ENCODE measurements at regions not wholly inside any gene's neighbourhood (a gene's known extent, or its start where the extent isn't known, plus 50 kb on each side); places are given as distances from the start of the nearest gene placed in this dataset.
"Not testable (repeated sequence)": the region's sequence is repeated elsewhere in the genome, so short reads cannot be mapped to it uniquely, and the experiment has no call there.

GRCh38 chr5:39624890-39625289 is 200.1 kb upstream of the DAB2 start:
- no peak for DNase-seq

GRCh38 chr5:39624268-39624886 is 199.6 kb upstream of the DAB2 start:
- no peak for DNase-seq

- no peak for DNase-seq
Measured at GRCh38 chr5:39623291-39623865, 198.6 kb upstream of the DAB2 start.

- DNase-seq = no peak
Measured at GRCh38 chr5:39622281-39622680, 197.5 kb upstream of the DAB2 start.

- no peak for DNase-seq
Measured at GRCh38 chr5:39619168-39619818, 194.5 kb upstream of the DAB2 start.

DNA sequence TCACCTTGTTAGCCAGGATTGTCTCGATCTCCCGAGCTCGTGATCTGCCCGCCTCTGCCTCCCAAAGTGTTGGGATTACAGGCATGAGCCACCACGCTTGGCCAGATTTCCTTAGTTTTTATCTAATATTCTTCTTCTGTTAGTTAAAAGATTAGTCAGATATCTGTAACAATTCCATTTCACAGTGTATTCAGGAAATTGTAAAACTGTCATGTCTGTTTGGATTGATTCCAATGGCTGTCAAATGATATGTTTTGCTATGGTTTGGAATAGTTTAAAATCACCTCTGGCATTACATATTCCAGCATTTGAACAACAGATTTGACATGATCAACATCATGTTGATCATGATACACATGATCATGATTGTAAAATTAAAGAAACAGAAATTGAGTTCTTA is 193.6 kb upstream of the DAB2 start:
- DNase-seq = no peak

DNA sequence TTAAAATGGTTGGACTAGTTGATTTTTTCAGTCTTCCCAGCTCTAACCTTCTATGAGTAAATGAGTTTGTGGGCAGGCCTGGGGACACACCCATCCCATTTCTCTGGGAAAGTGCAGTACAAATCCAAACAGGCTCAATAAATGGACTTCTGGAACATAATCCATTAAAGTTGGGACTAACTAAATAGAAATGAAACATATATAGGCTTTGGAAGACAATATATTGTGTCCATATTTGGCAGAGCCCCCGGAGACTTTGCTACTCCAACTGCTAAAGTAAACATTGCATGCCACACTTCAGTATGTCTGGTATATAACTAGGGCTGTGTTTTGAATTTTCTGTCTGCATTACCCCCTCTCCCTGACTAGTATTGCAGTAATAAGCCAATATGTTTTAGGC is 191.4 kb upstream of the DAB2 start:
- no peak for DNase-seq

GRCh38 chr5:39611076-39611475 is 186.3 kb upstream of the DAB2 start:
- not testable (repeated sequence) for DNase-seq

GRCh38 chr5:39608024-39608423 is 183.2 kb upstream of the DAB2 start:
- DNase-seq = no peak

GRCh38 chr5:39606591-39606990 is 181.8 kb upstream of the DAB2 start:
- DNase-seq = no peak

- DNase-seq = no peak
Measured at GRCh38 chr5:39605588-39606575, 181.1 kb upstream of the DAB2 start.

GRCh38 chr5:39605145-39605544 is 180.4 kb upstream of the DAB2 start:
- no peak for DNase-seq

GRCh38 chr5:39604491-39604890 is 179.7 kb upstream of the DAB2 start:
- DNase-seq = no peak

GRCh38 chr5:39599721-39600431 is 175.1 kb upstream of the DAB2 start:
- DNase-seq = no peak

DNA sequence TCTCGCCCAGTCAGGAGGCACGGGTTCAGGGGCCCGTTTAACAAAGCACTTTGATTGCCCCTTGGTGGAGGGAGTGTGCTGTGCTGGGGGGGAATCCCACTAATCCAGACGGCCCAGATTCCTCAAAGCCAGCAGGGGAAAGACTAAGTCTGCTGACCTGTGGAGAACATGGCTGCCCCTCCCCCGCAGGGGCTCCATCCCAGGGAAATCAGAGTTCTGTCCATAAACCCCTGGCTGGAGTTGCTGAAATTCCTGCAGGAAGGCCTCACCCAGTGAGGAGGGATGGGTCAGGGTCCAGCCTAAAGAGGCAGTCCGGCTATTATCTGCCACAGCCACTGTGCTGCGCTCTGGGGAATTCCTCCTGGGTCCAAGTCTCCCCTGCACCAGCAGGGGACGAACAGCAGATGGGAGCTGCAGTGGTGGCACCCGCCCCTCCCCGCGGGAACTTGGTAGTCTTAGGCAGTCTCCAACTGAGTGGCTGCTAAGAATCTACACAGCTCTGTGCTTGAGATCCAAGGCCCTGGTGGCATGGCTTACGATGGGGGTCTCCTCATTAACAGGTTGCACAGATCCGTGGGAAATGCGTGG is 174.0 kb upstream of the DAB2 start:
- DNase-seq = no peak

DNA sequence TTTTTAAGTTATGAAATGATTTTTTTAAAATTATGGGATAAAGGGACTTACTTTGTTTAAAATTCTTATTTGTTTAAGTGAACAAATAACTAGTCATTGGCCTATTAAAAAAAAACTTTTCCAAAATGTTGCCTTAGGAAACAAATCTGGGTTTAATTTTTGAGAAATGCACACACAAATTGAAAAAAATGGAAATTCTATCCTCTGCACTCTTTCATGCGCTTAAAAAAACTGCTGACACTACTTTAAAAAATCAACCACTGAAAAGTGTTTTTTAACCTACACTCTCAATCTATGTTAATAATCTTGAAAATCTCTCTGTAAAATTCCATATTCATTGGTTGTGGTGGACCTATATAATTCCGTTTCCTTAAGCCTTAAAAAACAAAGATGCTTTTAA is 163.4 kb upstream of the DAB2 start:
- no peak for DNase-seq

DNA sequence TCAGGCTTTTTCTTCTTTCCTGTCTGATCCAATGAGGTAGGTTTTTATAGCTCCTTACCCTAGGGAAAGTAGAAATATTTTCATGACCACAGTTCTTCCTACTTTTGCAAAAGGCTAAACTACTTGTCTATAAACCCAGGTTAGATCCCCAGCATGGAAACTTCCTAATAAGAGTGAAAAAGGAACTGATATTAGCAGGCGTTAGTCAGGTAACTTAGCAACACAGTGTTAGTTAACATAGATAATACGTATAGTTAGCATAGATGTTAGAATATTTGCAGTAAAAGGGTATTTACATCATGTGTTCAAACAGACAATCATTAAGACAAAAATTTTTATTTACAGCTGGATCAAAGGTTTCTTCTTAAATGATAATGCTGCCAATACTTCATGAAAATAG is 162.9 kb upstream of the DAB2 start:
- DNase-seq = no peak

- DNase-seq = no peak
Measured at GRCh38 chr5:39586185-39586584, 161.4 kb upstream of the DAB2 start.

- DNase-seq = no peak
Measured at GRCh38 chr5:39584927-39585326, 160.1 kb upstream of the DAB2 start.

DNA sequence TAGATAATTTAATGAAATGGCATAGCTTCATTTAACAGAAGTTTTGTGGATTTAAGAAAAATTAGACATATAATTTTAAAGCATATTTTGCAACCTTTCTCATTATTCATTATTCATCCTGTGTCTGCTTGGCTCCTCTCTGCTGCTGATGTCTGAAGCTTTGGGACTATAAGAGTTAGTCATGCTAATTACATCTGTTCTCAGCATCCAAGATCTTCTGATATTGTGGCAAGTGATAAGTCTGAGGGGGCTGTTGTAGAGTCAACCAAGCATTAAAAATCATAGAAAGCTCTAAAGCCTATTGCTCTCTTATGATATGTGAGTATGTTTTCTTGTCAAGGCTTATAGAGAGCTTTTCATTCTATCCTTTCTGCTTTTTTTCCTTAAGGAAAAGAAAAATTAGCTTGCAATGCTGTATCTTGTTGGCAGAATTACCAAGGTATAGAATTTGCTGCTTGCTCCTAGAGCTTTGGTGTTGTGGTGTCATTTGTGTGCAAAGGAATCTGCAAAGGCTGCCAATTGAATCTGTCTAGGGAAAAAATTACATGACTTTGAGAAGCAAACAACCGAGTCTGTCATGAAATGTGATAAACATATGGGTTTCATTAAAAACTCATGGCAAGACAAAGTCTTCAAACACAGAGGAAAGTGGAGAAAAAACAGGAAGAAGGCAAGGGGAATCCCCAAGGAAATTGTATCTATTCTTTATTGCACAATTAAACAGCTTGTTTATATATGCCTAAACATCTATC is 156.1 kb upstream of the DAB2 start:
- DNase-seq = no peak

DNA sequence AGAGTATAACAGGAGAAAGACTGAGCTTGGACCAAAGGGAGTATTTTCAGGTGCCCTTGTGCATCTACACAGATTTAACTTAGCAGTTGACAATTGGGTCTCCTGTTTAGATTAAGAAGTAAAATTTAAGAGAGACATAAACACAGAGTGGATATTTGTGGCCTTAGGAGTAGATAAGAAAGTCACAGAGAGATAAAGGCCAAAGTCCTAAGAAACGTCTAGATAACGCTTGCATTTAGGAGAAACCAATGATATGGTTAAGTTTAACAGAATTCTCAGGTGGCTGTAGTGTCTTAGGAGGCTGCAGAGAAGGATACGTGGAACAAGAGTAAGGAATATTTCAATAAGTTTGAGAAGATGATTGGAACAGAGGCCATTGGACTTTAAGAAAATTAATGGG is 155.0 kb upstream of the DAB2 start:
- no peak for DNase-seq

Data from NCI-H1092 treated with DMSO at 0.1 percent for 48 hours (cell line).